Suprapubic skin (tissue), 4 donors: ENCODE measurements at regions not wholly inside any gene's neighbourhood (a gene's known extent, or its start where the extent isn't known, plus 50 kb on each side); places are given as distances from the start of the nearest gene placed in this dataset.
"Not testable (repeated sequence)": the region's sequence is repeated elsewhere in the genome, so short reads cannot be mapped to it uniquely, and the experiment has no call there.

Experiments
- DNase-seq, 2 donors: peaks; one replicate each; pipeline ENCODE4 v3.0.0-alpha.2; 2019; ENCODE audit warnings: low spot score in 2 of 2
- H3K27ac ChIP-seq: fragments of 200-600 bp; sonication (generic); one replicate; pipeline ENCODE4 v1.5.1; 2019
- H3K27me3 ChIP-seq: fragments of 200-600 bp; sonication (generic); one replicate; pipeline ENCODE4 v1.5.1; 2019
- H3K36me3 ChIP-seq: fragments of 200-600 bp; sonication (generic); one replicate; pipeline ENCODE4 v1.5.1; 2019
- H3K4me1 ChIP-seq: fragments of 200-600 bp; sonication (generic); one replicate; pipeline ENCODE4 v1.5.1; 2019
- H3K4me3 ChIP-seq: fragments of 200-600 bp; sonication (generic); one replicate; pipeline ENCODE4 v1.5.1; 2019; ENCODE audit warnings: mild to moderate bottlenecking
- H3K9me3 ChIP-seq: fragments of 200-600 bp; sonication (generic); one replicate; pipeline ENCODE4 v1.5.1; 2019
- EP300 ChIP-seq: sonication (generic); formaldehyde crosslinking; IDR thresholded peaks from one replicate; pipeline ENCODE4 v1.6.1; 2017; ENCODE audit warnings: antibody characterized with exemption
- POLR2A ChIP-seq, 2 donors: fragments of 450-650 bp; IDR thresholded peaks; one replicate each; pipeline ENCODE4 v1.6.1; 2017; ENCODE audit warnings: antibody characterized with exemption in 2 of 2, mild to moderate bottlenecking in 2 of 2, moderate library complexity in 2 of 2
- POLR2AphosphoS5 ChIP-seq, 3 donors: sonication (generic); formaldehyde crosslinking; IDR thresholded peaks; one replicate each; pipeline ENCODE4 v1.6.1; 2017; ENCODE audit warnings: antibody characterized with exemption in 3 of 3
- WGBS: methylation state at CpG from one replicate; pipeline ENCODE4 v1.1.5; 2018; 5-methylcytosine and 5-hydroxymethylcytosine counted together
- TF ChIP-seq, protein P1 (sequence below), 2 donors: fragments of 200-600 bp in 1 of 2; fragments of 450-650 bp in 1 of 2; sonication (generic) in 1 of 2; IDR thresholded peaks; one replicate each; pipeline ENCODE4 v1.5.1; 2016 to 2019; ENCODE audit warnings: antibody characterized with exemption in 2 of 2, mild to moderate bottlenecking in 1 of 2, moderate library complexity in 1 of 2

GRCh38 chr17:14429084-14429483 lies 128.2 kb downstream of the HS3ST3B1 start:
- no peak for TF ChIP-seq POLR2AphosphoS5 (IDR thresholded peaks at IDR 0.05)
- no peak for DNase-seq
- Histone ChIP-seq H3K36me3 (no peaks in the 10 kb centered on the region), H3K9me3 (no peaks in the 10 kb centered on the region), H3K4me1 (no peaks in the 10 kb centered on the region), H3K27me3 (no peaks in the 10 kb centered on the region), H3K4me3 (no peak overlapping the region), H3K27ac (no peak overlapping the region)
- 82% methylated on average over 2 of the region's 2 CpGs for WGBS

GRCh38 chr17:14428648-14429029 lies 127.8 kb downstream of the HS3ST3B1 start:
- H3K36me3 ChIP-seq, result no peaks in the 10 kb centered on the region
- no peak for DNase-seq
- H3K4me3 ChIP-seq, result no peak overlapping the region
- H3K27me3 ChIP-seq, result no peaks in the 10 kb centered on the region
- TF ChIP-seq, protein P1, sequence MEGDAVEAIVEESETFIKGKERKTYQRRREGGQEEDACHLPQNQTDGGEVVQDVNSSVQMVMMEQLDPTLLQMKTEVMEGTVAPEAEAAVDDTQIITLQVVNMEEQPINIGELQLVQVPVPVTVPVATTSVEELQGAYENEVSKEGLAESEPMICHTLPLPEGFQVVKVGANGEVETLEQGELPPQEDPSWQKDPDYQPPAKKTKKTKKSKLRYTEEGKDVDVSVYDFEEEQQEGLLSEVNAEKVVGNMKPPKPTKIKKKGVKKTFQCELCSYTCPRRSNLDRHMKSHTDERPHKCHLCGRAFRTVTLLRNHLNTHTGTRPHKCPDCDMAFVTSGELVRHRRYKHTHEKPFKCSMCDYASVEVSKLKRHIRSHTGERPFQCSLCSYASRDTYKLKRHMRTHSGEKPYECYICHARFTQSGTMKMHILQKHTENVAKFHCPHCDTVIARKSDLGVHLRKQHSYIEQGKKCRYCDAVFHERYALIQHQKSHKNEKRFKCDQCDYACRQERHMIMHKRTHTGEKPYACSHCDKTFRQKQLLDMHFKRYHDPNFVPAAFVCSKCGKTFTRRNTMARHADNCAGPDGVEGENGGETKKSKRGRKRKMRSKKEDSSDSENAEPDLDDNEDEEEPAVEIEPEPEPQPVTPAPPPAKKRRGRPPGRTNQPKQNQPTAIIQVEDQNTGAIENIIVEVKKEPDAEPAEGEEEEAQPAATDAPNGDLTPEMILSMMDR (IDR thresholded peaks at IDR 0.05), result no peak
- no peak for TF ChIP-seq POLR2A (IDR thresholded peaks at IDR 0.05)
- 8% methylated on average over 1 of the region's 1 CpG for WGBS
- no peaks in the 10 kb centered on the region for H3K9me3 ChIP-seq
- H3K27ac ChIP-seq, result no peak overlapping the region
- no peaks in the 10 kb centered on the region for H3K4me1 ChIP-seq

DNA sequence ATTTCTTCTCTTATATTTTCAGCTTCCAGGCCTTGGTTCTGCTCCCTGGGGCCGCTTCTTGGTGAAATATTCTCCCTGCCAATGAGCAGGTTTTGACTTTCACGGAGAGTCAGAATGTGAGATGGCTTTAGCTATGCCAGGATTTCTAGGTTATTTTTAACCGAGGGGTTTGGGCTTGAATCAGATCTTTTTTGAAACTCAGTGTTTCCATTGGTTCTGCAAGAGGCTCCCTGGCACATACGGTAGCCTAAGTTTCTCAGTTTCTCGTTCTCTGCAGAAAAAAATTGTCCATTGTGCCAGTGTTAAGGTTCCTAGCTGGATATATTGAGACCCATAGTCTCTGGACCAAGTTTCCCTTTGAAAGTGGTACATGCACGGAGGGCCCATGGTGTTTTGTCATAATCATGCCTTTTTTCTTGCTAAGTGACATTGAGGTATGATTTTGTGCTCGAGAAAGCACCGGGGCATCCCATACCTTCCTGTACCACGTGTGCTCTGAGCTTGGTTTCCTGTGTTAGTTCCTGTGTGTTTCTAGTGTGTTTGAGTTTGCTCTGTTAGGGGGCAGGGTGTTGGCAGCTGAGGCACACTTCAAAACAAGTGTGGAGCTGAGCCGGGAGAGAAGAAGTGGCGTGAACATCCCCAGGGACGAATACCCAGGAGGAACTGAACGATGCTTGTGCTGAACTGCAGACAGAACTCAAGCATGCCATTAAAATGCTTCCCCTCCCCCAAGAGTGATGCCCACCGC lies 127.2 kb downstream of the HS3ST3B1 start:
- Histone ChIP-seq H3K4me1 (no peaks in the 10 kb centered on the region), H3K27me3 (no peaks in the 10 kb centered on the region), H3K36me3 (no peaks in the 10 kb centered on the region), H3K4me3 (no peak overlapping the region), H3K27ac (no peak overlapping the region), H3K9me3 (no peaks in the 10 kb centered on the region)
- TF ChIP-seq, protein P1 (IDR thresholded peaks at IDR 0.05), result no peak
- no peak for TF ChIP-seq POLR2AphosphoS5 (IDR thresholded peaks at IDR 0.05)
- TF ChIP-seq POLR2A (IDR thresholded peaks at IDR 0.05), result no peak
- TF ChIP-seq EP300, result no peak
- DNase-seq, result no peak
- 49% methylated on average over 14 of the region's 14 CpGs for WGBS

GRCh38 chr17:14423156-14423555 lies 122.3 kb downstream of the HS3ST3B1 start:
- H3K9me3 ChIP-seq, DNase-seq, H3K4me3 ChIP-seq, H3K27me3 ChIP-seq, H3K36me3 ChIP-seq, H3K4me1 ChIP-seq, H3K27ac ChIP-seq: not testable (repeated sequence)
- 90% methylated on average over 8 of the region's 8 CpGs for WGBS

DNA sequence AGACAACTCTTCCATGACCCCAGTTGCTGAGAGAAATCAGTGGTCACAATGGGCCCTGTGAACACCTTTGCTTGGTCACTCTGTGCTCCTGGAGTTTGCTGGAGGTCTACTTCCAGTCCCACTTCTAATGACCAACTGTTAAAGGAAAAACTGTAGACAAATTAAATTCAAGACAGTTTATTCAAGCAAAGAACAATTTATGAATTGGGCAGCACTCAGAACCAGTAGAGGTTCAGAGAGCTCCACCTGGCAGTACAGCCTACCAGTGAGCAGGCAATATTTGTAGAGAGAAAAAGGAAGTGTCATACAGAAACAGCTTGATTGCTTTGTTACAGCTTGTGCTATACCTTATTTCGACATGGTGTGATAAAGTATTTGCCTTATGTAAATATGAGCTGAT lies 116.5 kb downstream of the HS3ST3B1 start:
- Histone ChIP-seq H3K27me3 (no peaks in the 10 kb centered on the region), H3K36me3 (no peaks in the 10 kb centered on the region), H3K27ac (no peak overlapping the region), H3K4me3 (no peak overlapping the region), H3K4me1 (no peaks in the 10 kb centered on the region), H3K9me3 (no peaks in the 10 kb centered on the region)
- DNase-seq, result no peak
- WGBS, result 90% methylated on average over 1 of the region's 1 CpG
- TF ChIP-seq EP300 (no peak), POLR2AphosphoS5 (IDR thresholded peaks at IDR 0.05) (no peak), POLR2A (IDR thresholded peaks at IDR 0.05) (no peak)
- TF ChIP-seq, protein P1 (IDR thresholded peaks at IDR 0.05), result no peak

DNA sequence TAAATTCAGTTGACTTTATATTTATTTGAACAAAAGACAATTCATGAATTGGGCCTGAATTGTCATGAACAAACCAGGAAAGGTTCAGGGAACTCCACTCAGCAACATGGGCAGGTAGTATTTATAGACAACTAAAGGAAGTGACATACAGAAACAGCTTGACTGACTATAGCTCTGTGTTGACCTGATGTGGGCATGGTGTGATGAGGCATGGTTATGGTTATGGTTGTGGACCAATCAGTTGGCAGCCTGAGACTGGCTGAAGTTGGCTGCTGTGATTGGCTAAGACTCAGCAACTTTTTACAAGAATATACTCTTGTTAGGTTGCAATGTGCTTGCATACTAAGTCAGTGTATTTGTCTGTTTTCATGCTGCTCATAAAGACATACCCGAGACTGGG lies 108.4 kb downstream of the HS3ST3B1 start:
- DNase-seq, result no peak
- H3K4me3 ChIP-seq, result no peak overlapping the region
- 33% methylated on average over 1 of the region's 1 CpG for WGBS
- no peaks in the 10 kb centered on the region for H3K4me1 ChIP-seq
- H3K27me3 ChIP-seq, result no peaks in the 10 kb centered on the region
- no peak overlapping the region for H3K27ac ChIP-seq
- H3K9me3 ChIP-seq, result no peaks in the 10 kb centered on the region
- TF ChIP-seq POLR2AphosphoS5 (IDR thresholded peaks at IDR 0.05), result no peak
- no peak for TF ChIP-seq POLR2A (IDR thresholded peaks at IDR 0.05)
- TF ChIP-seq, protein P1 (IDR thresholded peaks at IDR 0.05), result no peak
- TF ChIP-seq EP300, result no peak
- no peaks in the 10 kb centered on the region for H3K36me3 ChIP-seq
